Epithelial cell of prostate (primary cell): ENCODE measurements at regions not wholly inside any gene's neighbourhood (a gene's known extent, or its start where the extent isn't known, plus 50 kb on each side); places are given as distances from the start of the nearest gene placed in this dataset.
"Not testable (repeated sequence)": the region's sequence is repeated elsewhere in the genome, so short reads cannot be mapped to it uniquely, and the experiment has no call there.

ENCODE experiments used
- DNase-seq: peaks from one replicate; pipeline ENCODE4 v3.0.0-alpha.2; 2011; ENCODE audit warnings: low read depth, low spot score
- H3K27ac ChIP-seq: fragments of 450-650 bp; 2 replicates; pipeline ENCODE4 v1.5.1; 2017; ENCODE audit warnings: mild to moderate bottlenecking

GRCh38 chr6:10141746-10142443, 273.0 kb downstream of the TFAP2A start:
- no peak for DNase-seq
- H3K27ac ChIP-seq = peak overlapping the region; percentile 61

GRCh38 chr6:10140824-10141223, 274.1 kb downstream of the TFAP2A start:
- DNase-seq = peak; percentile 53

GRCh38 chr6:10140136-10140535, 274.7 kb downstream of the TFAP2A start:
- no peak for DNase-seq
- peak overlapping the region; percentile 61 for H3K27ac ChIP-seq

More at GRCh38 chr6:10140824-10141223, 274.1 kb downstream of the TFAP2A start:
- H3K27ac ChIP-seq = peak overlapping the region; percentile 61

GRCh38 chr6:10138917-10139316, 276.0 kb downstream of the TFAP2A start:
- peak overlapping the region; percentile 61 for H3K27ac ChIP-seq
- peak; percentile 73 for DNase-seq

GRCh38 chr6:10136636-10137035, 278.2 kb downstream of the TFAP2A start:
- DNase-seq = peak; percentile 96
- H3K27ac ChIP-seq = peak overlapping the region; percentile 78

GRCh38 chr6:10134185-10134584, 280.7 kb downstream of the TFAP2A start:
- not testable (repeated sequence) for H3K27ac ChIP-seq, DNase-seq

GRCh38 chr6:10128721-10129120, 286.2 kb downstream of the TFAP2A start:
- H3K27ac ChIP-seq = no peak overlapping the region
- no peak for DNase-seq

GRCh38 chr6:10122164-10122563, 292.7 kb downstream of the TFAP2A start:
- no peak for DNase-seq
- no peak overlapping the region for H3K27ac ChIP-seq

GRCh38 chr6:10112871-10113549, 301.9 kb downstream of the TFAP2A start:
- no peak for DNase-seq
- H3K27ac ChIP-seq = no peak overlapping the region

- no peak overlapping the region for H3K27ac ChIP-seq
- DNase-seq = no peak
These were observed 302.9 kb downstream of the TFAP2A start for GRCh38 chr6:10111975-10112374.

- no peak for DNase-seq
- no peak overlapping the region for H3K27ac ChIP-seq
These were observed 313.2 kb downstream of the TFAP2A start for GRCh38 chr6:10101551-10102252.

GRCh38 chr6:10099529-10100140, 315.2 kb downstream of the TFAP2A start:
- DNase-seq = no peak
- peak overlapping the region; percentile 1 for H3K27ac ChIP-seq

- DNase-seq = no peak
- H3K27ac ChIP-seq = peak overlapping the region; percentile 1
These were observed 315.9 kb downstream of the TFAP2A start for GRCh38 chr6:10098756-10099528.

- DNase-seq = no peak
- no peak overlapping the region for H3K27ac ChIP-seq
These were observed 321.6 kb downstream of the TFAP2A start for GRCh38 chr6:10093282-10093681.

GRCh38 chr6:10084111-10084986, 330.5 kb downstream of the TFAP2A start:
- peak overlapping the region; percentile 77 for H3K27ac ChIP-seq
- DNase-seq = peak; percentile 68

GRCh38 chr6:10082385-10082784, 332.5 kb downstream of the TFAP2A start:
- peak; percentile 49 for DNase-seq
- H3K27ac ChIP-seq = peak overlapping the region; percentile 77

- H3K27ac ChIP-seq = peak overlapping the region; percentile 77
- no peak for DNase-seq
These were observed 332.9 kb downstream of the TFAP2A start for GRCh38 chr6:10081957-10082356.

- peak overlapping the region; percentile 77 for H3K27ac ChIP-seq
- no peak for DNase-seq
These were observed 333.8 kb downstream of the TFAP2A start for GRCh38 chr6:10081075-10081474.

GRCh38 chr6:10080561-10080960, 334.3 kb downstream of the TFAP2A start:
- peak overlapping the region; percentile 77 for H3K27ac ChIP-seq
- DNase-seq = no peak
